Left lobe of liver (tissue), 2 donors: ENCODE measurements at regions not wholly inside any gene's neighbourhood (a gene's known extent, or its start where the extent isn't known, plus 50 kb on each side); places are given as distances from the start of the nearest gene placed in this dataset.
"Not testable (repeated sequence)": the region's sequence is repeated elsewhere in the genome, so short reads cannot be mapped to it uniquely, and the experiment has no call there.

Source experiments
- ATAC-seq: fragments of 200-7000 bp; cut with Tn5 transposase; one replicate; pipeline ENCODE4 v1.9.1; 2020; ENCODE audit warnings: mild to moderate bottlenecking, moderate library complexity
- DNase-seq: peaks from one replicate; pipeline ENCODE4 v3.0.0-alpha.2; 2020; ENCODE audit warnings: low spot score
- donor health status: DM: no; HTN: no; CAD: no; lungs with moderate emphysema.
- donor health status: DM: no; HTN: yes; CAD: no.

GRCh38 chr4:7141151-7141834 is 51.0 kb upstream of the SORCS2 start:
- no peak for DNase-seq
- no peak for ATAC-seq

GRCh38 chr4:7140692-7141069 is 51.7 kb upstream of the SORCS2 start:
- ATAC-seq = no peak
- no peak for DNase-seq

GRCh38 chr4:7140062-7140691 is 52.2 kb upstream of the SORCS2 start:
- DNase-seq = no peak
- ATAC-seq = no peak

GRCh38 chr4:7139167-7139982 is 53.0 kb upstream of the SORCS2 start:
- ATAC-seq (no peak), DNase-seq (no peak)

GRCh38 chr4:7138223-7139166 is 53.8 kb upstream of the SORCS2 start:
- no peak for DNase-seq
- ATAC-seq = no peak

- DNase-seq = no peak
- no peak for ATAC-seq
Observed at GRCh38 chr4:7137326-7138200, 54.8 kb upstream of the SORCS2 start.

DNA sequence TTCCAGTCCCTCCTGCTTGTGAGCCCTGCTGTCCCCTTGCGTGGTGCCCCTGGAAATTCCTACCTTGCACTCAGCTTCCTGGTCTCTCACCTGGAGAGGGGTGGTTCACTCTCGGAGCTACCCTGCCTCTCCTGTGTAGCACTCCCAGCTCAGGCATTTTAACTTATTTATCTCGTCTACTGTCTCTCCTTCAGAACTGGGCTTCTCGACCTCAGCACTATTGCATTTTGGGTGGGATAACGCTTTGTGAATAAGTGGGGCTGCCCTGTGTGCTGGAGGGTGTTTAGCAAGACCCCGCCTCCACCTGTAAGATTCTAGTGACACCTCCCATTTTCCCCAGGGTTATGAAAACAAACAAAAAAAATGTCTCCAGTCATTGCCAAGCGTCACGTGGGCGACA is 56.0 kb upstream of the SORCS2 start:
- DNase-seq = no peak
- ATAC-seq = no peak

GRCh38 chr4:7135389-7135746 is 57.0 kb upstream of the SORCS2 start:
- ATAC-seq = no peak
- DNase-seq = no peak

DNA sequence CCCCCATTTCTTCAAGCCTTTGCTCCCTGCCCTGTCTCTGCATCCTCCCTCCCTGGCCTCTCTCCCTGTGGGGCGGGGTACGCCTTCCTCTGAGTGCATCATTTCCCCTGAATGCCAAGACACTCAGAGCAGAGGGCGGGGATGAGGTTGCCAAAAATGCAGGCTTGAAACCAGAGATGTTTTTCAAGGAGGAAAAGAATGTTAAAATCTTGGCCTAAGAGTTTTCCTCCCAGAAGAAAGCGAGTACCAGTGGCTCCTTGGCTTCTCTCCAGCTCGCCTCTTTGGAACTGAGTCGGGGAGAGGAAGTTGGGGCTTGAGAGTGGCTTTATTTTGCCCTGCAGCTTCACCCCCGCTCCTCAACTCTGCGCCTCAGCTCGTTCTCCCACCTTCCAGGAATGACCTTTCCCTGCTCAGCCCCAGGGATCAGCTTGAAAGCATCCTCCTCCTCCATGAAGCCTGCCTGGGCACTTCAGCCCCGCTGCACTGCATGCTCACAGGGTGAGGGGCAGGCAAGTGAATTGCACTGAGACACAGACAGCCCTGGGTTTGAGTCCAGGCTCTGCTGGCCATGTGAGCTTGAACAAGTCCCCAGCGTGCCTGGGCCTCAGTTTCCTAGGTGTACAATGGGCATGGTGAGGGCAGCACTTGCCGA is 57.5 kb upstream of the SORCS2 start:
- ATAC-seq (no peak), DNase-seq (no peak)

DNA sequence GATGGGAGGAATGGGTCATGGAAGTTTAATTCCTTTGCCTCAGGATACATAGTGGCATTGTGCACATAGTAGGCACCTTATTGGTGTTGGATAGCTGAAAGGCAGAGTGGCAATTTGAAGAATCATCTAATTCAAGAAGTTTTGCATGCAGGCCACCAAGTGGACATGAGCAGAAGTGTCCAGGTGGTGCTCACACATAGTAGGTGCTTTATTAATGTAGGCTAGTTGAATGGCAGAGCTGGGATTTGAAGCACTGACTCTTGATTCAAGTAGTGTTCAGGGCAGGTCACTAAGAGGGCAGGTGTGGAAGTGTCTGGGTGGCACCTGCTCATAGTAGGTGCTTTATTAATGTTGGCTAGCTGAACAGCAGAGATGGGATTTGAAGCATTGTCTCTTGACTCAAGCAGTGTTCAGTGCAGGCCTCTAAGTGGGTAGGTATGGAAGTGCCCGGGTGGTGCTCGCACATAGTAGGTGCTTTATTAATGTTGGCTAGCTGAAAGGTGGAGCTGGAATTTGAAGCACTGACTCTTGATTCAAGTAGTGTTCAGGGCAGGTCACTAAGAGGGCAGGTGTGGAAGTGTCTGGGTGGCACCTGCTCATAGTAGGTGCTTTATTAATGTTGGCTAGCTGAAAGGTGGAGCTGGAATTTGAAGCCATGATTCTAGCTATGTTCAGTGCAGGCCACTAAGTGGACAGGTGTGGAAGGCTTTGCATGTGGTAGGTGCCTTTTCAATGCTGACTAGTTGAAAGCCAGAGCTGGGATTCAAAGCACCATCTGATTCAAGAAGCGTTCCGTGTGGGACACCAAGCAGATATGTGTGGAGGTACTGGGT is 58.3 kb upstream of the SORCS2 start:
- not testable (repeated sequence) for ATAC-seq, DNase-seq

DNA sequence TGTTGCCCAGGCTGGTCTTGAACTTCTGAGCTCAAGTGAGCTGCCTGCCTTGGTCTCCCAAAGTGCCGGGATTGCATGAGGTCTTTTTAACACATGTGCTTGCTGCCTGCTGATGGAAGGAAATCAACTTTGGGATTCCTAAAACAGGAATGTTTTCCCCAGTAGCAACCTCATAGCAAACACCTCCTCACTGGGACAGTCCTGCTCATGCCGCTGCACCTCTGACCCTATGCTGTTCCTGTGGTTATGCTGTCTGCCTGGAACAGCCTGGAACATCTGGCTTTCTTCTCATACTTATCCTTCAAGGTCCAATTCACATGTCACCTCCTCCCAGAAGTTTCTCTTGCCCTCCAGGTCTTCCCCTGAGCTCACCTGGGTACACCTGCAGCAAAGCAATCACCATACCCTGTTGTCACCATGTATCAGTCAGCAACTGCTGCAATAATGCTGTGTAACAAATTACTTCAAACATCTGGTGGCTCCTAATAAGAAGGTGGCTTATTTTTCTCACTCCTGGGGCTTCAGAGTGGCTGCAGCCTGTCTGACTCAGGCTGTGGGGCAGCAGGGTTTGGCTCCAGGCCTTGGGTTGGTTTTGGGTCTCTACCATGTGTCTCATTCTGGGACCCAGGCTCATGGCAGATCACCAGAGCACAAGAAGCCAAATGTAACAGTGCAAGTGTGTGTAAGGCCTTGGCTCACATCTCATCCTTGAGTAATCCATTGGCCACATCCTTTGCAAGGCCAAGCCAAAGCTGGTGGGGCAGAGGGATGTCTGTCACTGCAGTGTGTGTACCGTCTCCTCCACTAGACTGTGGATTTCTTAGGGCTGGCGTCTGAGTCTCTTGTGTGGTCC is 59.4 kb upstream of the SORCS2 start:
- no peak for DNase-seq
- no peak for ATAC-seq

GRCh38 chr4:7132249-7132648 is 60.1 kb upstream of the SORCS2 start:
- no peak for ATAC-seq

DNA sequence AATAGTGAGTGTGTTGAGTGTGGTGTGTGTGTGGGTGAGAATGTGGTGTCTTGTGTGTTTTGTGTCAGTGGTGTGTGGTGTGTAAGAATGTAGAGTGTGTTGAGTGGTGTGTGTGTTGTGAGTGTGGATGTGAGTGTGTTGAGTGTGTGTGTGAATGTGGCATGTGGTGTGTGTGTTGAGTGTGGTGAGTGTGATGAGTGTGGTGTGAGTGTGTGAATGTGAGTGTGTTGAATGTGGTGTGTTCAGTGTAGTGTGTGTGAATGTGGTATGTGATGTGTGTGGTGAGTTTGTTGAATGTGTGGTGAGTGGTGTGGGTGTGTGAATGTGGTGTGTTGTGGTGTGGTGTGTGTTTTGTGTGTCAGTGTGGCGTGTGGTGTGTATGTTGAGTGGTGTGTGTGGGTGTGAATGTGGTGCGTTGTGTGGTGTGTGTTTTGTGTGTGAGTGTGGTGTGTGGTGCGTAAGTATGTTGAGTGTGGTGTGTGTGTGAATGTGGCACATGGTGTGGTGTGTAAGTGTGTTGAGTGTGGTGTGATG is 60.8 kb upstream of the SORCS2 start:
- DNase-seq = no peak
- no peak for ATAC-seq

More at GRCh38 chr4:7132249-7132648, 60.1 kb upstream of the SORCS2 start:
- DNase-seq = no peak

- DNase-seq (no peak), ATAC-seq (no peak)
Observed at GRCh38 chr4:7130621-7131211, 61.6 kb upstream of the SORCS2 start.

DNA sequence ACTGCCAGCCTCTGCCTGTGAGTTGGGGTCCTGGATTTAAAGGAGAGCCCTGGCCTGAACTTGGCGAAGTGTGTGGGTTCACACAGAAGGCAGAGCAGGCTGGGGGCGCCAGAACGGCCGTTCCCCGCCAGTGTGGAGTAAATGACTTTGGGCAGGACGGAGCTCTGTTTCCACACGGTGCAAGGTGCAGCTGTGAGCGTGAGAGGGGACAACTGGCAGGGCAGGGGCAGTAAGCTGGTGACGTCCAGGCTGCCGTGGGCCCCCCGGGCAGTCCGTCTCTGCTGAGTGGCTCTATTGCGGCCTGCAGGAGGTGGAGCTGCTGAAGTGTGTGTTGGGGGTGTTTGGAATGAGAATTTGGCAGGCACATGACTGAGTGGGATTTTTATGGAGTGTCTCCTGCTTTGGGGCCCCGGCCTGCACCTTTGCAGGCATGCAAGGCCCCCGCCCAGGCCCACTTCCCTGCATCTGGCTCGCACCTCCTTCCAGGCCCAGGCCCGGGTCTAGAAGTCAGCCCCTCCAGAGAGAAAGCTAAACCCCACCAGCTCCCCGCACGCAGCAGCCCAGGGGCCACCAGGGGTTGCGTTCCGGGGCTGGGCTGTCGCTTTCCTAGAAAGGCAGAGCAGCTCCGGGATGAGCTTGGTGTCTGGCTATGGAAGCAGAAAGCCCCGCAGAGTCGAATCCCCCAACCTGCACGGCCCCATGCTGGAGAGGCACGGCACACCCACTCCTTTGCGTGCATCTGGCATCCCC is 62.2 kb upstream of the GRPEL1 start:
- DNase-seq = no peak
- ATAC-seq = no peak

- DNase-seq (no peak), ATAC-seq (no peak)
Observed at GRCh38 chr4:7128644-7129043, 60.8 kb upstream of the GRPEL1 start.
